GM12878 (cell line): ENCODE measurements at regions not wholly inside any gene's neighbourhood (a gene's known extent, or its start where the extent isn't known, plus 50 kb on each side); places are given as distances from the start of the nearest gene placed in this dataset.

Experiments used
- ATAC-seq: fragments of 200-7000 bp; cut with Tn5 transposase; 3 replicates; pipeline ENCODE4 v1.9.1; 2020; ENCODE audit warnings: mild to moderate bottlenecking, moderate library complexity
- BruUV-seq: library from RNA; stranded (reverse); fragments of 400-500 nt; replicated peaks from 2 replicates; lab custom pipeline; 2021; lab: Mats Ljungman, UMichigan
- CTCF ChIA-PET: fragments of 300-600 bp; sonication (Branson Sonifier 250); formaldehyde crosslinking; extraction: SDS; loops from one replicate; lab custom pipeline; 2021; ENCODE audit warnings: inconsistent platforms; lab: Yijun Ruan, JAX
- POLR2A ChIA-PET: fragments of 350-600 bp; formaldehyde crosslinking; extraction: SDS; loops from one replicate; lab custom pipeline; 2021; ENCODE audit warnings: inconsistent platforms; lab: Charles Lee
- RAD21 ChIA-PET: fragments of 300-600 bp; sonication (Branson Sonifier 250); formaldehyde crosslinking; loops from one replicate; lab custom pipeline; 2023; ENCODE audit warnings: antibody characterized with exemption; ENCODE audit not compliant: unreplicated experiment; lab: Charles Lee
- SMC1A ChIA-PET: fragments of 300-600 bp; sonication (Branson Sonifier 250); formaldehyde crosslinking; loops from one replicate; lab custom pipeline; 2023; ENCODE audit not compliant: unreplicated experiment, uncharacterized antibody; lab: Charles Lee
- DNase-seq: peaks from one replicate; pipeline ENCODE4 v3.0.0-alpha.2; 2011; ENCODE audit warnings: low read depth, low spot score
- FAIRE-seq: peaks from 3 replicates; lab custom pipeline; 2011; peaks lifted over from hg19 to GRCh38; lab: Jason Lieb, UNC
- H2AFZ ChIP-seq: 2 replicates; pipeline ENCODE4 v1.6.0; 2011; ENCODE audit warnings: low read depth, low read length, control low read depth; ENCODE audit not compliant: control insufficient read depth
- H3K27ac ChIP-seq: 2 replicates; pipeline ENCODE4 v1.5.1; 2011; ENCODE audit warnings: control low read depth; ENCODE audit not compliant: control insufficient read depth, insufficient read depth
- H3K27me3 ChIP-seq, 2 experiments: replicated peaks in 1 of 2; 2 replicates each; pipeline versions ENCODE4 v1.6.0 to v1.6.1; 2011; ENCODE audit warnings: low read length in 1 of 2; ENCODE audit not compliant: control insufficient read depth in 2 of 2, insufficient read depth in 2 of 2
- H3K36me3 ChIP-seq, 2 experiments: 2 replicates each; pipeline ENCODE4 v1.5.1; 2011; ENCODE audit warnings: low read length in 1 of 2; ENCODE audit not compliant: control insufficient read depth in 2 of 2, insufficient read depth in 2 of 2
- H3K4me1 ChIP-seq: 2 replicates; pipeline ENCODE4 v1.6.1; 2011; ENCODE audit warnings: mild to moderate bottlenecking, low read length, moderate library complexity, mixed read lengths; ENCODE audit not compliant: control insufficient read depth, insufficient read depth
- H3K4me2 ChIP-seq: 2 replicates; pipeline ENCODE4 v1.6.0; 2011; ENCODE audit warnings: control low read depth; ENCODE audit not compliant: control insufficient read depth, insufficient read depth
- H3K4me3 ChIP-seq: fragments of 200-600 bp; sonication (generic); 2 replicates; pipeline ENCODE4 v1.5.1; 2016
- H3K79me2 ChIP-seq: 2 replicates; pipeline ENCODE4 v1.6.0; 2011; ENCODE audit warnings: low read length; ENCODE audit not compliant: control insufficient read depth, insufficient read depth
- H3K9ac ChIP-seq: 2 replicates; pipeline ENCODE4 v1.8.0; 2011; ENCODE audit warnings: low read length, control low read depth, mixed read lengths; ENCODE audit not compliant: control insufficient read depth, insufficient read depth
- H3K9me3 ChIP-seq: replicated peaks from 3 replicates; pipeline ENCODE4 v1.5.1; 2011; ENCODE audit warnings: mild to moderate bottlenecking, low read length; ENCODE audit not compliant: control insufficient read depth, insufficient read depth
- H4K20me1 ChIP-seq: 2 replicates; pipeline ENCODE4 v1.6.0; 2011; ENCODE audit not compliant: control insufficient read depth, insufficient read depth
- BHLHE40 ChIP-seq, 2 experiments: fragments of 450-650 bp in 1 of 2; IDR thresholded peaks; 2 replicates each; pipeline ENCODE4 v1.6.1; 2011 to 2017; ENCODE audit warnings: low read depth in 2 of 2, borderline replicate concordance in 1 of 2, improper control_type of control experiment in 1 of 2, low read length in 1 of 2, mild to moderate bottlenecking in 1 of 2
- CEBPB ChIP-seq, 2 experiments: fragments of 150-350 bp in 1 of 2; IDR thresholded peaks; 2 replicates each; pipeline ENCODE4 v1.6.1; 2012 to 2014; ENCODE audit warnings: low read depth in 2 of 2, low read length in 2 of 2, borderline replicate concordance in 1 of 2, inconsistent platforms in 1 of 2
- KAT2A ChIP-seq: conservative IDR thresholded peaks from 2 replicates; pipeline ENCODE4 v1.6.1; 2011; ENCODE audit warnings: low read depth, low read length; ENCODE audit not compliant: control insufficient read depth
- MLLT1 ChIP-seq: fragments of 450-650 bp; IDR thresholded peaks from 2 replicates; pipeline ENCODE4 v1.6.1; 2016; ENCODE audit warnings: mild to moderate bottlenecking
- NBN ChIP-seq: fragments of 450-650 bp; IDR thresholded peaks from 2 replicates; pipeline ENCODE4 v1.6.1; 2016
- NFYB ChIP-seq: IDR thresholded peaks from 2 replicates; pipeline ENCODE4 v1.6.1; 2011; ENCODE audit warnings: low read depth, mild to moderate bottlenecking, low read length, improper control_type of control experiment, moderate library complexity; ENCODE audit not compliant: insufficient read depth
- PML ChIP-seq: IDR thresholded peaks from 2 replicates; pipeline ENCODE4 v1.6.1; 2012; ENCODE audit warnings: low read length, inconsistent platforms
- RBBP5 ChIP-seq: fragments of 200-600 bp; sonication (generic); conservative IDR thresholded peaks from 2 replicates; pipeline ENCODE4 v1.6.1; 2016
- SMAD1 ChIP-seq: fragments of 450-650 bp; IDR thresholded peaks from 2 replicates; pipeline ENCODE4 v1.6.1; 2018; ENCODE audit warnings: mild to moderate bottlenecking, low read depth; ENCODE audit not compliant: partially characterized antibody
- WGBS: methylation state at CpG from one replicate; pipeline ENCODE4 v1.1.6; 2016; ENCODE audit warnings: low lambda C conversion rate; ENCODE audit not compliant: insufficient replicate concordance, insufficient coverage; ENCODE audit errors: missing lambda C conversion rate; 5-methylcytosine and 5-hydroxymethylcytosine counted together
- in situ Hi-C: fragments of 300-500 bp; cut with MboI; formaldehyde crosslinking; loops from 9 replicates; pipeline ENCODE4 v1.14.3; 2018; ENCODE audit warnings: mixed read lengths
- intact Hi-C: fragments of 100-400 bp; cut with micrococcal nuclease; formaldehyde crosslinking; loops from one replicate; pipeline ENCODE4 v1.14.2; 2022; ENCODE audit not compliant: unreplicated experiment
- TF ChIP-seq, protein P1 (sequence below): fragments of 450-650 bp; IDR thresholded peaks from 2 replicates; pipeline ENCODE4 v1.6.1; 2017; ENCODE audit warnings: mild to moderate bottlenecking, moderate library complexity

- no peaks in the 10 kb centered on the region for H3K9me3 ChIP-seq
- intact Hi-C loops: no loop called here
- no TSS peak for BruUV-seq
- no peaks in the 10 kb centered on the region for H3K4me1 ChIP-seq
- SMC1A ChIA-PET: no interaction called here
- ATAC-seq: no peak
- no peak for TF ChIP-seq NBN
- TF ChIP-seq BHLHE40 (IDR thresholded peaks at IDR 0.05; ENCODE audit: borderline replicate concordance in 1 of 2, low read depth in 2 of 2, low read length in 1 of 2): no peak
- TF ChIP-seq, protein P1, sequence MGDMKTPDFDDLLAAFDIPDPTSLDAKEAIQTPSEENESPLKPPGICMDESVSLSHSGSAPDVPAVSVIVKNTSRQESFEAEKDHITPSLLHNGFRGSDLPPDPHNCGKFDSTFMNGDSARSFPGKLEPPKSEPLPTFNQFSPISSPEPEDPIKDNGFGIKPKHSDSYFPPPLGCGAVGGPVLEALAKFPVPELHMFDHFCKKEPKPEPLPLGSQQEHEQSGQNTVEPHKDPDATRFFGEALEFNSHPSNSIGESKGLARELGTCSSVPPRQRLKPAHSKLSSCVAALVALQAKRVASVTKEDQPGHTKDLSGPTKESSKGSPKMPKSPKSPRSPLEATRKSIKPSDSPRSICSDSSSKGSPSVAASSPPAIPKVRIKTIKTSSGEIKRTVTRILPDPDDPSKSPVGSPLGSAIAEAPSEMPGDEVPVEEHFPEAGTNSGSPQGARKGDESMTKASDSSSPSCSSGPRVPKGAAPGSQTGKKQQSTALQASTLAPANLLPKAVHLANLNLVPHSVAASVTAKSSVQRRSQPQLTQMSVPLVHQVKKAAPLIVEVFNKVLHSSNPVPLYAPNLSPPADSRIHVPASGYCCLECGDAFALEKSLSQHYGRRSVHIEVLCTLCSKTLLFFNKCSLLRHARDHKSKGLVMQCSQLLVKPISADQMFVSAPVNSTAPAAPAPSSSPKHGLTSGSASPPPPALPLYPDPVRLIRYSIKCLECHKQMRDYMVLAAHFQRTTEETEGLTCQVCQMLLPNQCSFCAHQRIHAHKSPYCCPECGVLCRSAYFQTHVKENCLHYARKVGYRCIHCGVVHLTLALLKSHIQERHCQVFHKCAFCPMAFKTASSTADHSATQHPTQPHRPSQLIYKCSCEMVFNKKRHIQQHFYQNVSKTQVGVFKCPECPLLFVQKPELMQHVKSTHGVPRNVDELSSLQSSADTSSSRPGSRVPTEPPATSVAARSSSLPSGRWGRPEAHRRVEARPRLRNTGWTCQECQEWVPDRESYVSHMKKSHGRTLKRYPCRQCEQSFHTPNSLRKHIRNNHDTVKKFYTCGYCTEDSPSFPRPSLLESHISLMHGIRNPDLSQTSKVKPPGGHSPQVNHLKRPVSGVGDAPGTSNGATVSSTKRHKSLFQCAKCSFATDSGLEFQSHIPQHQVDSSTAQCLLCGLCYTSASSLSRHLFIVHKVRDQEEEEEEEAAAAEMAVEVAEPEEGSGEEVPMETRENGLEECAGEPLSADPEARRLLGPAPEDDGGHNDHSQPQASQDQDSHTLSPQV: no peak
- no peak for TF ChIP-seq PML
- TF ChIP-seq RBBP5: no peak
- TF ChIP-seq NFYB: no peak
- no peak for TF ChIP-seq SMAD1
- TF ChIP-seq MLLT1: no peak
- TF ChIP-seq CEBPB (IDR thresholded peaks at IDR 0.05; ENCODE audit: borderline replicate concordance in 1 of 2, low read depth in 2 of 2, low read length in 2 of 2): no peak
- TF ChIP-seq KAT2A: no peak
- TF ChIP-seq, all 136 proteins: peak for 0
- CTCF ChIA-PET: interaction anchor here (1.2 kb wide), 1 partner anchor 33 kb away, joined by 3 read pairs; no protein-coding TSS in a partner anchor
- Histone ChIP-seq H3K27ac (no peak overlapping the region), H3K27me3 (no peaks in the 10 kb centered on the region), H3K4me3 (no peak overlapping the region), H3K79me2 (no peaks in the 10 kb centered on the region), H2AFZ (no peak overlapping the region), H3K9ac (no peak overlapping the region), H3K36me3 (no peaks in the 10 kb centered on the region), H3K4me2 (no peak overlapping the region), H4K20me1 (no peaks in the 10 kb centered on the region)
- DNase-seq (no peak), FAIRE-seq (no peak)
- WGBS: 17% methylated on average over 2 of the region's 2 CpGs
- RAD21 ChIA-PET: no interaction called here
- POLR2A ChIA-PET: no interaction called here
- in situ Hi-C loops: no loop called here
Measured at GRCh38 chr4:144820728-144821085, 174.8 kb downstream of the HHIP start.
